ENCODE measurements at regions not wholly inside any gene's neighbourhood (a gene's known extent, or its start where the extent isn't known, plus 50 kb on each side); places are given as distances from the start of the nearest gene placed in this dataset.

DNA sequence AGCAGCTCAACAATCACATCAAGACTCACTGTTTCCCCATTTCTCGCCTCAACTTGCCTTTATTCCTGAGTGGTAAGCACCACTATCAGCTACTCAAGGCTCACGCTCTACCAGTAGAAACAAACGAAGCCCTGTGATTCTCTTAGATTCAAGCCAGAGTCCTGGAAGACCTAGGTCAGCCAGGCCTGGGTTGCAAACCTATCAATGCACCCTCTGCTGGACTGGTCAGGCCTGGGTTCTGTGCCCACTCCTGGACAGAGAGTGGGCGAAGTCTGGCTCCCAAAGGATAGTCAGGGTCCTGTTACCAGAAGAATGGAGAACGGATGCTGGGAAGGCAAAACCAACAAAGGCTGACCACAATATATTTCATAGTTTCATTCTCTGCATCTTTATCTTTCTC lies 308.4 kb downstream of the SHQ1 start:
- no peak for DNase-seq (ENCODE audit: extremely low read depth, low read depth)

DNA sequence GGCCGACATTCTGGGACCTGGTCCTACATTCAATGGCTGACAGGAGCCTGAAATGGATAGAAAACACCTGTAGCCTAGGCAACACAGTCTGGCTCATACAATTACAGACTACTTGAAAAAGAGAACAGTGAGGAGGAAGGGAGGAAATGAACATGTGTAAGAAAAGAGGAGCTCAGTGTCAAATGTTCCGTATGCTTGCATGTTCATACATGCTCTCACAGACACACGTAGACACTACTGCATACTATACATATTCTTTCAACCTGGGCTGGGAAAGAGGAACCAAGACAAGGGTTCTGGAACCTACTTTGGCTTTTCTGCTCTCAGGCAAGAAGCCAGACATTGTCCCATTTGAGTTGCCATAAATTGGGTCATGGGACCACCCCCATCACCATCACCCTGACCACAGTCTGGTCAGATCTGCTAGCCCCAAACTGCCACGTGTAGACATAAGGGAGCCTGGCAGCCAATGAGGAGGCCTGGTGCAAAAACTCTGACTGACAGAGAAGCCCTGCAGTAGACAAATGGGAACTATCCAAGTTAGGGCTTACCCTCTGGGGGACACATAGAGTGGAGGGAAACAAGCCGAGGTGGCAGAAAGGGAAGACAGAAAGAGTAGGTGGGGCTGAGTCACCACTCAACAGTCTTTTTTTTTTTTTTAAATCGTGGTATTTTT lies 310.0 kb downstream of the SHQ1 start:
- no peak for DNase-seq (ENCODE audit: extremely low read depth, low read depth)

DNA sequence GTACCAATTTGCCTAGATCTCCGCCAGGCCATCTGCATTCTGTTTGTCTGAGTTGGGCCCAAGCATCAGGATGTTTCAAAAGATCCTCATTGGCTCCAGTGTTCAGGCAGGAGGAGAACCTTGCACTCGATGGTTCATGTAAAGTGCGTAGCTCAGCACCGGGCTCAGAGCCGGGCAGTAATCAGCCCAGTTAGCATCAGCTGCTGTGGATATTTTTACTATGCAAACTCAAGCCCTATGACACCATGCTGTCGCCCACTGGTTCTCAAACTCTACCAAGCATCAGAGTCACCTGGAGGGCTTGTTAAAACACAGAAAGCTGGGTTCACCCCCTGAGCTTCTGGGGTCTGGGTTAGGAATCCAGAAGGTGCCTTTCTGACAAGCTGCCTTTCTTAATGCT lies 310.8 kb downstream of the SHQ1 start:
- no peak for DNase-seq (ENCODE audit: extremely low read depth, low read depth)

DNA sequence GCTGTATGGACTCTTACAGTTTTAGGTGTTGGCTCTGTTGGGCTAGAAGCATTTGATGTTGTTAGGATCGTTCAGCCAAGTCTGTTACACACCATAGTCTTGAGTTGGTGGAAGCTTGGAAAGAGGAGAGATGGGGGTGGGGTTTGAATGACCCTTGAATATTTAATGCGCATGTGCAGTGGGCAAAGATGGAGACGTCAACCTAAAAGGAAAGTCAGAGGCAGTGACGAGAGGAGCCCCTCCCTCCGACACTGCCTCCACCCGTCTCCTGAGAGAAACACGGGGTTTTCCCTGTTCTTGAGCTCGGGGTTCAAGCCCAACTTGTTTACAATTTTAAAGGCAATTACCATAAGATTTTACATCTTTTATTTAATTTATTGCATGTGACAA lies 311.4 kb downstream of the SHQ1 start:
- no peak for DNase-seq (ENCODE audit: extremely low read depth, low read depth)

DNA sequence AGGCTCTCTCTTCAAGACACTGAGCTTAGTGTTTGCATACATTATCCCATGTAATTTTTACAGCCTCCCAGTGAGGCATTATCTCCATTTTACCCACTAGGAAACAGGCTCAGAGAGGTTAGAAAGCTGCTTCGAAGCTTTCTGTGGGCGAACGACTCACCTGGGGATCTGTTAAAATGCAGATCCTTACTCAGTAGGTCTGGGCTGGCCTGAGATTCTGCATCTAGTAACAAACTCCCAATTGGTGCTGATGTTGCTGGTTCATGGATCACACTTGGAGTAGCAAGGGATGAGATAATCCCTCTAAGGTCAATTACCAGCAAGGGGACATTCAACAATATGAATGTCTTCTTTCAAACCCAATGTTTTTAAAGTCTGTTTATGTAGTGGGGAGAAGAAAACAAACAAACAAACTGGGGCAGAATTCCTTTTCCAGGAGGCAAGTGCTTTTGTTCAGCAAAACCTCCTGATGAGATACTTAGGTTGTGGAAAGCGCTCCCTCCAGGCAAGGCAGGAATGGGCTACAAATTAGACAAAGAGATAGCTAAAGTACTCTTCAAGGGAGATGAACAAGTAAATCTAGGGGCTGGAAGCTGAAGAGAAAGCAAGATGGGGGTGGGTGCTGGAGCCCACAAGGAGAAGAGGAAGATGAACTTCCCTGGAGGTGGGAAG lies 311.9 kb downstream of the SHQ1 start:
- DNase-seq (ENCODE audit: extremely low read depth, low read depth): no peak

DNA sequence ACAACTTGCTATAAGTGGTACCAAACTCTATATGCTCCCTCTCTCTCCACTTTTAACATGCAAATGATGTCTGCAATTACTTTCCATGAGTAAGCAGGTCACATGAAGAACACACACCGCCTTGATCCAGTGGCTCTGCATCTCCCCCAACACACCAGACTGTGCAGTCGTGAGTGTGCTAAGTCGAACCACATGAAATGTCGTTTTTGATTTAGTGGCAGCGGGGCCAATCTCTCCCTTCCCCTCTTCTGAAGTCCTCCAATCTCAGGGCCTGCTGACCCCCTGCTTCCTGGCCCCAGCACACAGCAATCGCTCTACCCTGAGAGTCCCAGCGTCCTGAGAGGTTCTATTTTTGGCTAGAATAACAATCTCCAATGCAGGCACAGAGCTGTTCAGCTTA lies 312.5 kb downstream of the SHQ1 start:
- DNase-seq (ENCODE audit: extremely low read depth, low read depth): no peak

DNA sequence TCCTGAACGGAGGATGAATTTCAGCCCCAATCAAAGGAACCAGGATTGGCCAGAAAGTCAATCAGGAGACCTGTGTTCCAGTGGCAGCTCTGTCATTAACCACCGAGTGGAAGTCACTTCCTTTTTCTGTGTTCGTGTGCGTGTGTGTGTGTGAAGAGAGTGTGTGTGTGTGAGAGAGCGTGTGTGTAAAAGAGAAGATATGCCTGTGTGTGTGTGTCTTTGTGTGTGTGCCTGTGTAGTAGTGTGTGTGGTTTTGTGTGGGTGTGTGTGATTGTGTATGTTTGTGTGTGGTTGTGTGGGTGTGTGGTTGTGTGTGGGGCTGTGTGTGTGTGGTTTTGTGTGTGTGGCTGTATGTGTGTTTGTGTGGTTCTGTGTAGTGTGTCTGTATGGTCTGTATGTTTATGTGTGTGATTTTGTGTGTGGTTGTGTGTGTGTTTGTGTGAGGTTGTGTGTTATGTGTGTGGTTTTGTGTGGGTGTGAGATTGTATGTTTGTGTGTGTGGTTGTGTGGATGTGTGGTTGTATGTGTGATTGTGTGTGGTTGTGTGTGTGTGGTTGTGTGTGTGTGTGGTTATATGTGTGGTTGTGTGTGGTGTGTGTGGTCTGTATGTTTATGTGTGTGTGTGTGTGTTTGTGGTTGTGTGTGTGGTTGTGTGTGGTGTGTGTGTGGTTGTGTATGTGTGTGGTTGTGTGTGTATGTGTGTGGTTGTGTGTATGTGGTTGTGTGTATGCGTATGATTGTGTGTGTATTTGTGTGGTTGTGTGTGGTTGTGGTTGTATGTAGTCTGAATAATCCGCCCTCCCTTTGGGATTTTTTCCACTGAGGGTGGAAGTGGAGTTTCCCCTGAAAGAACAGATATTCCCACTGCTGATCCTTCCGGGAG lies 314.4 kb downstream of the SHQ1 start:
- DNase-seq (ENCODE audit: extremely low read depth, low read depth): no peak

DNA sequence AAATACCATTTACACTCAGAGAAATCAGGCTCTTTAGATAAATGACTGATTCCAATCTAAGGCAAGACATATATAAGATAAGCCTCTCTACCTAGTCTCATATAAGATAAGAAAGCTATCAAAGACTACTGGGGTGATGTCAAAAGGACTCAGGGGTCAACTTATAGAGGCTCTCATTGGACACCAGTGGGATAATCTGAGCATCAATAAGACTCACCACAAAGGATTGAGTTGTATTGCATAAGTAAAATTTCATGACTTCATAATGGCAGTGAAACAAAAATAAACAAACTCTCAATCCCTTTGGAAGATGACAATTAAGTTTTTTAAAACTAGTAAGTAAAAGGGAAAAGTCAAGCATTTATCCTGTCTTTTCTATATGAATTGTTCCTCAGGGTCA lies 317.8 kb downstream of the SHQ1 start:
- DNase-seq (ENCODE audit: extremely low read depth, low read depth): no peak

DNA sequence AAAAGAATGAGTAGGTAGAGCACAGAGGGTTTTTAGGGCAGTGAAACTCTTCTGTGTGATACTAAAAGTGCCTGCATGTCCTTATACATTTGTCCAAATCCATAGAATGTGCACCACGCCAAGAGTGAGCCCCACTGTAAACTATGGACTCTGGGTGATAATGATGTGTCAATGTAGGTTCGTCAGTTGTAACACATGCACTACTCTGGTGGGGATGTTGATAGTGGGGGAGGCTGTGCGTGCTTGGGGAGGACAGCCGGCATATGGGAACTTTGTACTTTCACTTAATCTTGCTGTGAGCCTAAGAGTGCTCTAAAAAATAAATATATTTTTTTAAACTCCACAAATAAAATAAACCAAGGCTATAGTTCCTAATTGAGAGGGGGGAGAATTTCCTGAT lies 319.2 kb downstream of the SHQ1 start:
- DNase-seq (ENCODE audit: extremely low read depth, low read depth): no peak

DNA sequence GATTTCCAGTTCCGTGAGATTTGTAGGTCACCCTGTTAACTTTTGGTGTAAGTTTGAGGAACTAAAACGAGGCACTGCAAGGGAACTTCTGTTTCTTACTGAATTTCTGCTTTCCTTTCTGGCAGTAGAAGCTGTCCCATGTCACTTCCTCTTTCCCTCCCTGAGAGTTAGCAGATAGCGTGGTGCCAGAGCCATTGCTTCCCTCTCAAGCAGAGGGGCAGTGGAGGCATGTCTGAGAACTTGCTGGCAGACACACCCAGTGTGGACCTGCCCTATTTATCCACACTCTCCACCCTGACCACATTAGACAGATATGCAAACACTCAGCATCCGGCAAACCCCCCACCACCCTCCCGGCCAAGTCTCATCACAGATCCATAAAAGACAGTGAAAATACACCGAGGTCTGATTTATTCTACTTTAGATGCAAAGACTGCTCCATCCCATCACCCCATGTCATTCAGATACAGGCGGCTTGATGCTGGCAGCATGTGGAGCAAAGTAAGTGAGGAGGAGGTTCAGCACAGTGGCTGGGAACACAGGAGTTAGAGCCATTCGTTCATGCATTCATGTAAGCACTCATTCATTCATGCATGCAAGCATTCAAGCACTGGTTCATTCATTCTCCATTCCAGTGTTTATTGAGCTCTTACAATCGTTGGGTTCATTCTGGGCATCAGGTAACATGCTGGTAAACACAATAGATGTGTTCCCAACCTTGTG lies 324.7 kb downstream of the SHQ1 start:
- no peak for DNase-seq (ENCODE audit: extremely low read depth, low read depth)

DNA sequence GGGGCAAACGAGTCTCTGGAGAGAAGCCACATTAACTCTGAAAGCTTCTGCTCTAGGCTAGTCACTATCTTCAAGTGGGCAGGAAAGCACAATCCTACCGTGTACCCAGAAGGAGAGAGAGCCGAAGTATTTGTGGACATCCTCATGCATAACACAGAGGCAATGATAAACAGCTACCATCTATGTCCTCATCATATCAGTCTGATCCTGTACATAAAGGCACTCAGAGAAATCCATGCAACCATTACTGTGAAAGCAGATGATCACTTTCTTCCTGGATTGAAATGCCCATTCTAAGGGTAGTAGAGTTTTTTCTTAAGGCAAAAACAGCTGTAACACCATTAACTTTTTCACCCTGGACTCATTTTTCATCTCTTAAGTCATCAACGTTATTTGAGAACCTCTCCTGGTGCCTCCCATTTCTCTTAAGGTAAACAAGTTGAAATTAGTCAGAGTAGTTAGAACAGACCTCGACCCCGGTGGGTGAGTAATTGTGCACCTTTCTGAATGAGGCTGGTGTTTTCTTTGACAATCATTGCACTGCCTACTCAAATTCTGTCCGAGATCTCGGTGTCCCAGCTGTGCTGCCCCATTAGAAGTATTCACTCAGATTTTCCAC lies 327.4 kb downstream of the SHQ1 start:
- DNase-seq (ENCODE audit: extremely low read depth, low read depth): no peak

DNA sequence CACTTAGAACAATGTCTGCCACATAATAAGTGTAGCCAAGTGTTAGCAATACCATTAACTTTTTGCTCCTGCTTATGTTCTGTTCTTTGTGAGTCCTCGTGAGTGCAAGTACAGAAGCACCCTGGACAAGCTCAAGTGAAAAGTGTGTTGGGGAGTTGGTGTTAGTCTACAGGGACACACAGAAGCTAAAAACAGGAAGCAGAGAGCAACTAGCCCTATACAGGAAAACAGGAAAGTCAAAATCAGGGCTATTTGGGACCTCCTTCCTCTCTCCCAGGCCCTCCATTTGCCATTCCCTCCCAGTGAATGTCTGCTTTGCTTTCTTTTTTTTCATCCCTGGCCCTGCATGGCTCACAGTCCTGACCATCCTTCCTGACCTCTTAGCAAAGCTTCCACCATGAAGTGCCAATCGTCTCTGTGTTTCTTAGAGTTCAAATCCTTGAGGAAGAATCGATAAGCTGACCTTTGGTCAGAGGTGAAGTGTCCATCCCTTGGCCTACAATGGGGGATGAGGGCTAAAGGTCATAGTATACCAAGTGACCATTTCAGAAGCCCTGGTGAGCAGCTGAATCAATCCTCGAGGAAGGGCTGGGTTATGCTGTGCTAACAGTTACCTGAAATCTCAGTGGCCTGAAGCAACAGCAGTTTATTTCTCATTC lies 328.2 kb downstream of the SHQ1 start:
- no peak for DNase-seq (ENCODE audit: extremely low read depth, low read depth)

DNA sequence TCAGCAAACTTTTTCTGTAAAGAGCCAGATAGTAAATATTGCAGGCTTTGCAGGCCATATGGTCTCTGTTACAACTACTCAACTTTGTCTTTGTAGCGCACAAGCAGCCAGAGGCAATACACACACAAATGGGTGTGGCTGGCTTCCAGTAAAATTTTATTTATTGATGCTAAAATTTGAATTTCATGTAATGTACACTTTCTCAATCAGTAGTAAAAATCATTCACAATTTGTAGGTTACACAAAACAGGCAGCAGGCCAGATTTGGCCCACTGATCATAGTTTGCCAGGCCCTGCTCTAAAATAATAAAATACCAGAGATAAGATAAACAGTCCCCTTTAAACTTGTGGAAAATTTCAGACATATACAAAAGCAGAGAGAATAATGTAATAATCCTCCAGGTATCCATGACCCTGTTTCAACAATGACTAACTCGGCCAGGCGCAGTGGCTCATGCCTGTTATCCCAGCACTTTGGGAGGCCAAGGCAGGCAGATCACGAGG lies 330.3 kb downstream of the SHQ1 start:
- DNase-seq (ENCODE audit: extremely low read depth, low read depth): no peak

DNA sequence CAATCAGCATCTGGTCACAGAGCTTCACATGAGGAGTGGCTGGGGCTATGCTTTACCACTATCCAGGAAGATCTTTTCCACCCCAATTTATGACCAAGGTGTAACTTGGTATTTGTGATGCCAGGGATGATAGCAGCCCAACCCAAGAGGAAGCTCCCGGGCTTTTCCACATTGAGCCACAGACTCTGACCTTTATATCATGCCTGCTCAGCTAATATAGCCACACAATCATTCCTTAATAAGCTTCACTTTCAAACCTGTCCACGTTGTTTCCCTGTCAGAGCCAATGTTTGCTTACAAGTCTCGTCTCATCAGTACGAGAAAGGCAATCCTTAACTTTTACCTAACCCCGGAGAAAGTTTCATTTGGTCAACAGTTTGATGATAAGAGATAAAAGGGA lies 330.9 kb downstream of the SHQ1 start:
- no peak for DNase-seq (ENCODE audit: extremely low read depth, low read depth)

DNA sequence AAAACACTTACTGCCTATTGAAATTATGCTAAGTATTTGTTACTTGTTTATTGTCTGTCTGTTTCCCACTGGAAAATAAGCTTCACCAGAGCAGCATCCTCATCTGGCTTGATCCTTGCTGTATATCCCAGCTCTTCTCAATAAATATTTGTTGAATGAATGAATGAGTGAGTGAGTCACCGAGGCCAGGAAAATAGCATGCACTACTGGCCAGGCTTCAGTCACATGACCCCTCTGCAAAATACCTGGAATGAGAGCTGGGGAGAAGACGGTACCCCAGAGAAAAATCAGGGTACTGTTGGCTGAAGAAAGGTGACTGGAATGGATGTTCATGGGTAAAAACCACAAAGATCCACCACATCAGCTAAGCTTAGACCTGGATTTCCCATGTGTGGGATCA lies 331.9 kb downstream of the SHQ1 start:
- DNase-seq (ENCODE audit: extremely low read depth, low read depth): no peak

DNA sequence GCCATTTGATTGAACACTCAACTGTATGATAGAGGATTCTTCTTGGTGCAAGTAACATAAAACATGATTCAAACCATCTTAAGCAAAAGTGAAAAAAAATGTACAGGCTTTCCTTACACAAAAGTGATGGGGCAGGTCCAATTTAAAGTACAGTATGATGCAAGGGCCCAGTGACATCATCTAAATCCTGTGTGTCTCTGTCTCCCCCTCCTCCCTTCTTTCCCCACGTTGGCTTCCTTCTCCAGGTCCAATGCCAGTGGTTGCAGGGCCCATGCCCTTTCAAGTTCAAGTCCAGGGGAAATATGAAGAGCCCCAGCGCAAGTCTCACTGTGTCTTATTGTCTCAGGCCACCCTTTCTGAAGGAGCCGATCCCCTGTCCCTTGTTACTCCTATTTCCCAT lies 332.3 kb downstream of the SHQ1 start:
- DNase-seq (ENCODE audit: extremely low read depth, low read depth): no peak

DNA sequence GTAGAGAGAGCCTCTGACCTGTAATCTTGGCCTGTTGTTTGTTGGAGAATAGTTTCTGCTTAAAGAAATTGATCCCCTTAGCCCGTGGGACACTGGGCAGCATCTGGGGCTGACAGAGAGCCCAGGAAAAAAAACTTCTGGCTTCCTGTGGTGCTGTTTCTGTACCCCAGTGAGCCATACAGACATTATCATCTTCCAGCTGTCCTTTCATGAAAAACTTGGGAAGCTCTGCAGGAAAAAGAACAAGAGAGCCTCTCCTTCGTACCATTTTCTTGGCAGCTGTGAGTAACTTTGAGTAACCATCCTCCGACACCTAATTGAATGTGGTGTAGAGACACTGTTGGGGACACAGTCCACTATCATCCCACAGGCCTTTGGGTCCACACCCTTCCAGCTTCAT lies 333.0 kb downstream of the SHQ1 start:
- no peak for DNase-seq (ENCODE audit: extremely low read depth, low read depth)

DNA sequence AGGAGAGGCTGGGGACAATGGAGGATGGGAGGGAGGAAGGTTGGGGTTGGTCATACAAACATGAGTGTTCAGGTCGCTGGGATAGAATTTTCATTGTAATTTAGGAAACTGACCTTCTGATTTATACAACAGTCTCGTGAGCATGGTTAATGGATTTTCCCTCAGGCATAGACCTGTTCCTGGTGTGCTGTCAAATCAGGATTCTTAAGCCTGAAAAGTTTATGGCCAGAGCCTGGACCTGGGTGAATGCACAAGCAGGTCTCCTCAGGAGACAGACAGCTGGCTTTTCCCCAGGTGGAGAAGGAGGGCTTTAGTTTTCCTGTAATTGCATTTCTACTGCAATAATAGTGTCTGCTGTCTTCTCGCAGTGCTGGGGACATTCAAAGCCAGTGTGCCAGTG lies 338.0 kb downstream of the SHQ1 start:
- no peak for DNase-seq (ENCODE audit: extremely low read depth, low read depth)

DNA sequence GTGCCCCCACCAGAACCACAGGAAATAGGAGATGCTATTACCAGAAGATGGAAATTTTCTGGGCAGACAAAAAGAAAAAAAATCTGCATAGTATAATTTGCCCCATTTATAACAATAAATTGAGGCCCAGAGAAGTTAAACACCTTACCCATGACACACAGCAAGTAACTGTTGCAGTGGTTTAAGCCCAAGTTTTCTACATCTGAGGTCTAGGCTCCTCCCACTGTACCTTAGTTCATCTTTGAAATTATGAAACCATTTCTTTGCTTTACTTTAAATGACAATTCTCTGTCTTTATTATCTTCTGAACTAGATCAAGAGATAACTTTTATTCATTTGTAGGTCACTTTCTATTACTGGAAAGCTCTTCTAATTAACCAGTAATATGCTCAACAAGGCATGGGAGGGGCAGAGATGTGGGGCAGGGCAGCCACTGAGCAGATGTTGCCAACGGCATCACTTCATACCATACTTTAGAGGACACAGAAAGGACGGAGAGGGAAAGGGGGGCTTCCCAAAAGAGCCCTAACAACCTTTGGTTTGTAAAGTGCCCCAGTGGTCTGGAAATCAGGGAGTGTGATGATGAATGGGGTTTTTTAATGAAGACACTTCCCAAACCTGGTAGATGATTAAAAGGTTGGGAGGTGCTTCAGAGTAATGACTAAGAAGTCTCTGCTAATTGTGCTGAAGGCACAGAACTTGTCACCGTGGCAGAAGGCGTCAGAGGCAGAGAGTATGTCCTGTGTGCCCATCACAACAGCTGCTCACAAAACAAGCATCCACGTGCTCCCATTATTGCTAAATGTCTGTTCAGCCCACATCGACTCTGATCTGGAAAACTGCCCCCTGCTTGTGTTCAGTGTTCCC lies 342.5 kb downstream of the SHQ1 start:
- no peak for DNase-seq (ENCODE audit: extremely low read depth, low read depth)

Measured in NCI-H460 (cell line).